Rectal smooth muscle tissue (tissue), 1 donor: ENCODE measurements at regions not wholly inside any gene's neighbourhood (a gene's known extent, or its start where the extent isn't known, plus 50 kb on each side); places are given as distances from the start of the nearest gene placed in this dataset.
"Not testable (repeated sequence)": the region's sequence is repeated elsewhere in the genome, so short reads cannot be mapped to it uniquely, and the experiment has no call there.

Experiments
- H3K27ac ChIP-seq: one replicate; pipeline ENCODE4 v1.7.0; 2013; ENCODE audit warnings: low read depth, low read length, inconsistent platforms
- H3K27me3 ChIP-seq: one replicate; pipeline ENCODE4 v1.7.0; 2013; ENCODE audit warnings: low read length; ENCODE audit not compliant: control insufficient read depth, insufficient read depth
- H3K36me3 ChIP-seq: one replicate; pipeline ENCODE4 v1.7.0; 2013; ENCODE audit warnings: low read length; ENCODE audit not compliant: control insufficient read depth, insufficient read depth
- H3K4me1 ChIP-seq: one replicate; pipeline ENCODE4 v1.7.0; 2013; ENCODE audit warnings: low read length; ENCODE audit not compliant: control insufficient read depth, insufficient read depth
- H3K4me3 ChIP-seq: one replicate; pipeline ENCODE4 v1.7.0; 2013; ENCODE audit warnings: low read length
- H3K9ac ChIP-seq: one replicate; pipeline ENCODE4 v1.7.0; 2013; ENCODE audit warnings: low read length

DNA sequence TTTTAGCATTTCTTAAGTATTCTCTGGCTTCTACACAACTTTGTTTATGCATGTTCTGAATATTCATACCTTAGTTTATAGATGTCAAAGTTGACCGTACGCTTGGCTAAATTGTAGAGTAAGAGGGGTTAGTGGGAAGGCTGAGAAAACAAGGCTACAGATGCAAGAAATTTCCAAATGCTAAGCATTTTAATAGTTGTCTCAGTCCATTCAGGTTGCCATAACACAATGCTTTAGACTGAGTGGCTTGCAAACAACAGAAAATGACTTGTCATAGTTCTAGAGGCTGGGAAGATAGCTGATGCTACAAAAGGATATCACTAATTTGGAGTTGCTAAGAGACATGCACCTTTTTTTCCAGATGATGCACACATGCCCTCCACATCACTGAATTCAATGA, 53.0 kb upstream of the C1QTNF3 start:
- H3K9ac ChIP-seq, H3K36me3 ChIP-seq, H3K27ac ChIP-seq, H3K4me1 ChIP-seq, H3K4me3 ChIP-seq, H3K27me3 ChIP-seq: not testable (repeated sequence)

DNA sequence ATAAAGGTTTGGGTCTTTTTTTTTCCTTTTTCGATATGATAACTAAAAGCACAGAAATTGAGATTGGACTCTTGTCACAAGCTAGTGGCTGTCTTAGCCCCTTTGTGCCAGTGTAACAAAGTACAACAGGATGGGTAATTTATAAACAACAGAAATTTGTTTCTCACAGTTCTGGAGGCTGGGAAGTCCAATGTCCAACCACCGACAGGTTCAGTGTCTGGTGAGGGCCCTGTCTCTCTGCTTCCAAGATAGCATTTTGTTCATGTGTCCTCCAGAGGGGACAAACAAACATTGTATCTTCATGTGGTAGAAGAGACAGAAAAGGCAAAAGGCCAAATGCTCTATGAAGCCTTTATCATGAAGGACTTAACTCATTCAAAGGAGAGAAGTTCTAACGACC, 56.9 kb upstream of the C1QTNF3 start:
- not testable (repeated sequence) for H3K4me1 ChIP-seq, H3K9ac ChIP-seq, H3K27me3 ChIP-seq, H3K36me3 ChIP-seq, H3K27ac ChIP-seq, H3K4me3 ChIP-seq

DNA sequence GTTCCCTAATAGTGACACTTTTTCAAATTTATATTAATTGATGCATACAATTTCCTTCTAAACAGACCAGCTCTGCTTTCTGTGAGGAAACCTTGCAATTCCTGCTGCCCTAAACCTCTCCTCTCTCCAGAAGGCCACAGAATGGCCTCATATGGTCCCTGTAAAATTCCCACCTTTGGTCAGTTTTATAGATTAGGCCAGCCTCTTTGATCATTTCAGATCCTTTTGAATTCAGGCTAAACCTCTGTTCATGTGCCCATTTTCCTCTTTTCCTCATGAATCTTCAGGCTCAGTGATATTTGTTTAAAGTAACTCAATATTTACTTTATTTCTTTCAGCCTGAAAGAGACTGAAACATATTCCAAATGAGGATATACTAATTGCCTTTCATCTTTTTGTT, 58.6 kb upstream of the C1QTNF3 start:
- not testable (repeated sequence) for H3K4me1 ChIP-seq, H3K27me3 ChIP-seq, H3K9ac ChIP-seq, H3K4me3 ChIP-seq, H3K27ac ChIP-seq, H3K36me3 ChIP-seq

DNA sequence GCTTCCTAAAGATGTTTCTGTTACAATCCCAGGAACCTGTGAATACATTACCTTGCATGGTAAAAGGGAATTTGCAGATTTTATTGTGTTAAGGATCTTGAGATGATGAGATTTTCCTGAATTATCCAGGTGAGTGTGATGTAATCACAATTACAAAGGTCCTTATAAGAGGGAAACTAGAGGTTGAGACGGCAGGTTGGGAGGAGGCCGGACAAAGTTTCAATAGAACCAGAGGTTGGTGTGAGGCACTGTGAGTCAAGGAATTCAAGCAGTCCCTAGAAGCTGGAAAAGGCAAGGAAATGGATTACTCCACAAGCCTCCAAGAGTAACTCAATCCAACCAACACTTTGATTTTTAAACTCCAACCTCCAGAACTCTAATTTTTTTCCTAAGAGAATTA, 65.9 kb upstream of the C1QTNF3 start:
- not testable (repeated sequence) for H3K4me3 ChIP-seq, H3K27ac ChIP-seq, H3K27me3 ChIP-seq, H3K9ac ChIP-seq, H3K36me3 ChIP-seq, H3K4me1 ChIP-seq

DNA sequence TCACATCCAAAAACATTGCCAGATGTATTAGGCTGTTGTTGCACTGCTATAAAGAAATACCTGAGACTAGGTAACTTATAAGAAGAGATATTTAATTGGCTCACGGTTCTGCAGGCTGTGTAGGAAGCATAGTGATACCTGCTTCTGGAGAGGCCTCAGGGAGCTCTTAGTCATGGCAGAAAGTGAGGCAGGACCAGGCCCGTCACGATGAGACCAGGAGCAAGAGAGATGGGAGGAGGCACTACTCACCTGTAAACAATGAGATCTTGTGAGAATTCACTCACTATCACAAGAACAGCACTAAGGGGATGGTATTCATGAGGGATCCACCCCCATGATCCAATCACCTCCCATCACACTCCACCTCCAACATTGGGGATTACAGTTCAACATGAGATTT, 81.3 kb upstream of the C1QTNF3 start:
- H3K27ac ChIP-seq, H3K4me3 ChIP-seq, H3K36me3 ChIP-seq, H3K9ac ChIP-seq, H3K4me1 ChIP-seq, H3K27me3 ChIP-seq: not testable (repeated sequence)

DNA sequence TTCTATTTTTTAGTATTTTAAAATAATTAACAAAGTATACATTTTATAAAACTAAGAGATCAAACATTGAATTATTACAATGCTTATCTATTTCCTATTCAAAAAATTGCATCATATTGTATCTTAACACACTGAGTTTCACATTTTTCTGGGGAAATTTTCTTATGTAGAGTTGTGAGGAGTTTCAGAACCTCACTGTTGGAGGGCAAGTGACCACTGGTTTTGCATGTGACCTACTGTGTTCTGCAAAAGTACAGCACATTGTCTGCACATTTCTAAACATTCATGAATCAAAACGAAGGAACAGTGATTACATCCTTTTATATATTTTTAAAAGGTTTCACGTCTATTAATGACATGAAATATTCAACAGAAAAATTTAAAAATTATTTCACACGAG, 82.3 kb upstream of the C1QTNF3 start:
- H3K27me3 ChIP-seq, H3K4me1 ChIP-seq, H3K27ac ChIP-seq, H3K9ac ChIP-seq, H3K36me3 ChIP-seq, H3K4me3 ChIP-seq: not testable (repeated sequence)

DNA sequence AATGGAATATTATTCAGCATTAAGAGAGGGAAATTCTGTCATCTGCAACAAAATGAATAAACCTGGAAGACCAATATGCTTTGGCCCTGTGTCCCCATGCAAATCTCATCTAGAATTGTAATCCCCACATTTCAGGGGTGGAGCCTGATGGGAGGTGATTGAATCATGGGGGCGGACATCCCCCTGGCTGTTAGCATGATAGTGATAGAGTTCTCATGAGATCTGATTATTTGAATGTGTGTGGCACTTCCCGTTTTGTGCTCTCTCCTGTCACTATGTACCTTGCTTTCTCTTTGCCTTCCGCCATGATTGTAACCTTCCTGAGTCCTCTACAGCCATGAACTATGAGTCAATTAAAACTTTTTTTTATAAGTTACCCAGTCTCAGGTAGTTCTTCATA, 83.7 kb upstream of the C1QTNF3 start:
- H3K27me3 ChIP-seq, H3K4me3 ChIP-seq, H3K9ac ChIP-seq, H3K4me1 ChIP-seq, H3K27ac ChIP-seq, H3K36me3 ChIP-seq: not testable (repeated sequence)

DNA sequence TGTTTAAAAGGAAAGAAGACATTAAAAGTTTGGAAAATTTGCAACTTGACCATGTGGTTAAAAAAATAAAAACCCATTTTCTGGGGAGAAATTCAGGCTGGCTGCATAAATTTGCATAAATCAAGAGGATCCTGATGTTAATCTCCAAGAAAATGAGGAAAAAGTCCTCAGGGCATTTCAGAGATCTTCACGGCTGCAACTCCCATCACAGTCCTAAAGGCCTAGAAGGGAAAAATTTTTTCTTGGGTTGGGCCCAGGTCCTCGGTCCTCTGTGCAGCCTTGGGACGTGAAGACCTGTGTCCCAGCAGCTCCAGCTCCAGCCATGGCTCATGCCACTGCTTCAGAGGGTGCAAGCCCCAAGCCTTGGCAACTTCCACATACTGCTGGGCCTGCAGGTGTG, 84.8 kb upstream of the C1QTNF3 start:
- H3K27ac ChIP-seq, H3K9ac ChIP-seq, H3K36me3 ChIP-seq, H3K4me3 ChIP-seq, H3K27me3 ChIP-seq, H3K4me1 ChIP-seq: not testable (repeated sequence)

DNA sequence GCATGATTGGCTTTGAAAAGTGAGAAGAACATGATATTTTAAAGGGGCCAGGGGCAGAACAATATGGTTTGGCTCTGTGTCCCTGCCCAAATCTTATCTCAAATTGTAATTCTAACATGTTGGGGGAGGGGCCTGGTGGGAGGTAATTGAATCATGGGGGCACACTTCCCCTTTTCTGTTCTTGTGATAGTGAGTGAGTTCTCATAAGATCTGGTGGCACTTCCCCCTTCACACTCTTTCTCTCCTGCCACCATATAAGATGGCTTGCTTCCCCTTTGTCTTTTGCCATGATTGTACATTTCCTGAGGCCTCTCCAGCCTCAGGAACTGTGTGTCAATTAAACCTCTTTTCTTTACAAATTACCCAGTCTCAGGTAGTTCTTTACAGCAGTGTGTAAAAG, 85.9 kb upstream of the C1QTNF3 start:
- not testable (repeated sequence) for H3K27ac ChIP-seq

DNA sequence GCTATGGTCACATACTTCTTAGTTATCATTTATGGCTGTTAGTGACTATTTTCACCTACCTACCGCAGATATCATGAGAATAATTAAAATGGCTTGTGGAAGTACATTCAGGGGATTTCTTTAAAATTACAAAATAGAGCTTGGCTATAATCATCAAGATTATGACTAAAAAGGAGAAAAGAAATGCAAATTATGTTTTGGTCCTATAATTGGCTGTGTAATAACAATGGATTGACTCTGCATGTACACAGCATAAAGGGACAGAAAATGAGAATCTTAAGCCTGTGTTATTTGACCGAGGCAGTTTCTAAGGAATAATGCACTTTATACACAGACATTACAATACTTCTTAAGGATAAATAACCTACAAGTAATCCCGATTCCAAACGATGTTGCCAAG, 112.0 kb upstream of the C1QTNF3 start:
- not testable (repeated sequence) for H3K27ac ChIP-seq, H3K36me3 ChIP-seq, H3K27me3 ChIP-seq, H3K4me1 ChIP-seq, H3K4me3 ChIP-seq, H3K9ac ChIP-seq

More for the DNA sequence above, 85.9 kb upstream of the C1QTNF3 start:
- not testable (repeated sequence) for H3K27me3 ChIP-seq, H3K4me1 ChIP-seq, H3K9ac ChIP-seq, H3K4me3 ChIP-seq, H3K36me3 ChIP-seq

DNA sequence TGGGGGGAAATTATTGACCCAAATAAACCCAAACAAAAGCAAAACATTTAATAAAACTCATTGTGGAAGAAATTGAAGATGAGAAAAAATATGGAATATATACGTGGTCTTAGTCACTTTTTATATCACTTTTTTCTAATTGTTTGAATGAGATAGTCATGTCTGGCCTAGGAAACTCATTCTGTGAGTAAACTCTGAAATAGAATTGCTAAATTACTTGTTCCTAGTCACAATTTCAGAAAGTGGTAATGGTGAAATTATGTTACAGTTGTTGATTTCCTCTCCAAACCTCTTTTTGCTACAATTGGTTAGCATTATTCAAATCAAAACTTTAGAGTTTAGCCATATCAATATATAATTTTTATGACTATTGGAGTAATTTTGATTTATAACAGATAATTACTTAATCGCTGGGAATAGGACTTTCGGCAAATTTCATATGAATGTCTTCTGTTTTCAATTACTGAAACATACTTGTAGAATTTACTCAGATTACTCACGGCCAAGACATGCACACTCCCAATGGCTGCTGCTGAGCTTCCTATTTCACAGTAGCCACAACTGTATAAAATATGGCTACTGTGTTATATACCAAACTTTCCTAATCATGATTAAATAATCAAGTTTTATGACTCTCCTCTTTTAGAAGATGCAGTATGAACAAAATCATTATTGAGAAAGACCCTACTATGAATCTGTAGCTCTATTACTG, 113.8 kb upstream of the C1QTNF3 start:
- not testable (repeated sequence) for H3K4me3 ChIP-seq, H3K4me1 ChIP-seq, H3K27me3 ChIP-seq, H3K27ac ChIP-seq, H3K9ac ChIP-seq, H3K36me3 ChIP-seq

DNA sequence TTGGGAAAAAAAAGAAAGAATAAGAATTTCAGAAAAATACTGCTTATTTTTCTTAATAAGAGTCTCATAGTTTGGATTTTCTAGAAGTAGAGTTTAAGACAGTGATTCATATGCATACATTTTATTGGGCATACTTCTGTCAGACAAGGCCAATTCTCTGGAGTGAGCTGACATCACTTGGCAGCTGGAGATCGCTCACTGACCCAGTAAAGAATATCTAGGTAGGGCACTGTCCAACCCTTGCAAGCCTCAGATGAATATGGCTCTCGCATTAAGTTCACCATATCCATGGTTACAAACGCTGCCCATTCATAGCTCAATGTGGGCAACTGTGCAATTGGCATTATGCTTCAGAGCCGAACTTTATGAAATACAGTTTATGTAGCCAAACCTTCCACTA, 117.9 kb upstream of the C1QTNF3 start:
- H3K27me3 ChIP-seq, H3K4me3 ChIP-seq, H3K36me3 ChIP-seq, H3K4me1 ChIP-seq, H3K27ac ChIP-seq, H3K9ac ChIP-seq: not testable (repeated sequence)

DNA sequence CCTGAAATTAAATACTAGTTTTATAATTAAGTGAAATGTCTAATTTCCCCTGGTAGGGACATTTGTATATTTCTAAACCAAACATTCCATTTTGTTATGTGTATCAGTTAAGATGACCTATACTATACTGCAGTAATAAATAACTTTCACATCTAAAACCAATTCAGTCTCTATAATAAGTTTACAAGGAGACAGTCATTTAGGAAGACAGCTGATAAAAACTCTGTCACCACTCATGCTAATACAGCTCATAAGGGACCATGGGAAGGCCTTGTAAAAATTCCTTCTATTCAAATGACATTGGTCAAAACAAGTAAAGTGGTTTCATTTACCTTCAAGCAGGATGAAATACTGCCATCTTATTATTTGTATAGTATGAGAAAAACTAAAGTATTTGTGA, 128.4 kb upstream of the C1QTNF3 start:
- H3K9ac ChIP-seq, H3K27ac ChIP-seq, H3K27me3 ChIP-seq, H3K4me3 ChIP-seq, H3K36me3 ChIP-seq, H3K4me1 ChIP-seq: not testable (repeated sequence)
